A172 (cell line): ENCODE measurements at regions not wholly inside any gene's neighbourhood (a gene's known extent, or its start where the extent isn't known, plus 50 kb on each side); places are given as distances from the start of the nearest gene placed in this dataset.

Experiments used
- DNase-seq: peaks from one replicate; pipeline ENCODE4 v3.0.0-alpha.2; 2015; ENCODE audit warnings: low spot score

- no peak for DNase-seq
These were observed 55.3 kb upstream of the PRDX6 start for GRCh38 chr1:173421789-173422188.

GRCh38 chr1:173422456-173422976 is 54.6 kb upstream of the PRDX6 start:
- no peak for DNase-seq

- no peak for DNase-seq
These were observed 53.8 kb upstream of the PRDX6 start for GRCh38 chr1:173423291-173423690.

GRCh38 chr1:173424143-173424542 is 53.0 kb upstream of the PRDX6 start:
- DNase-seq: no peak

- no peak for DNase-seq
These were observed 52.2 kb upstream of the PRDX6 start for GRCh38 chr1:173424782-173425407.

GRCh38 chr1:173426057-173426456 is 51.1 kb upstream of the PRDX6 start:
- DNase-seq: peak; percentile 18

- DNase-seq: no peak
These were observed 49.7 kb upstream of the PRDX6 start for GRCh38 chr1:173427146-173428054.
